Parathyroid adenoma (tissue), 2 donors: ENCODE measurements at regions not wholly inside any gene's neighbourhood (a gene's known extent, or its start where the extent isn't known, plus 50 kb on each side); places are given as distances from the start of the nearest gene placed in this dataset.
A peak's percentile ranks its signal among the peaks of the same experiment; 100 is the strongest.

Source experiments
- H2AFZ ChIP-seq: fragments of 300-600 bp; sonication (generic); one replicate; pipeline ENCODE4 v1.7.0; 2017; ENCODE audit warnings: antibody characterized with exemption, mild to moderate bottlenecking
- H3K27ac ChIP-seq: fragments of 300-600 bp; sonication (generic); one replicate; pipeline ENCODE4 v1.7.0; 2017
- H3K27me3 ChIP-seq: fragments of 300-600 bp; sonication (generic); one replicate; pipeline ENCODE4 v1.7.0; 2017; ENCODE audit warnings: low read length; ENCODE audit not compliant: control insufficient read depth, insufficient read depth
- H3K36me3 ChIP-seq: fragments of 300-600 bp; sonication (generic); one replicate; pipeline ENCODE4 v1.7.0; 2017; ENCODE audit warnings: low read length; ENCODE audit not compliant: control insufficient read depth, insufficient read depth
- H3K4me1 ChIP-seq: fragments of 300-600 bp; sonication (generic); one replicate; pipeline ENCODE4 v1.7.0; 2017; ENCODE audit warnings: control low read depth
- H3K4me2 ChIP-seq: fragments of 300-600 bp; sonication (generic); one replicate; pipeline ENCODE4 v1.7.0; 2017; ENCODE audit warnings: low read length
- H3K4me3 ChIP-seq: fragments of 300-600 bp; sonication (generic); one replicate; pipeline ENCODE4 v1.7.0; 2017; ENCODE audit warnings: low read depth, low read length
- H3K79me2 ChIP-seq: fragments of 300-600 bp; sonication (generic); one replicate; pipeline ENCODE4 v1.7.0; 2017; ENCODE audit warnings: control low read depth
- H3K9ac ChIP-seq: fragments of 300-600 bp; sonication (generic); one replicate; pipeline ENCODE4 v1.7.0; 2017; ENCODE audit warnings: mild to moderate bottlenecking
- H3K9me3 ChIP-seq: fragments of 300-600 bp; sonication (generic); one replicate; pipeline ENCODE4 v1.7.0; 2017; ENCODE audit warnings: low read length; ENCODE audit not compliant: control insufficient read depth
- CTCF ChIP-seq: fragments of 300-600 bp; sonication (generic); IDR thresholded peaks from one replicate; pipeline ENCODE4 v1.7.0; 2017; ENCODE audit warnings: antibody characterized with exemption, mild to moderate bottlenecking
- donor health status: primary hyperparathyroidism.

- Histone ChIP-seq H3K36me3 (no peaks in the 10 kb centered on the region), H3K27me3 (no peaks in the 10 kb centered on the region), H3K9ac (no peak overlapping the region), H3K79me2 (peaks cover 76% of the 10 kb centered on the region), H3K27ac (peak overlapping the region; percentile 61), H3K4me1 (peaks cover 21% of the 10 kb centered on the region), H3K9me3 (no peaks in the 10 kb centered on the region), H2AFZ (no peak overlapping the region), H3K4me3 (no peak overlapping the region), H3K4me2 (no peak overlapping the region)
- no peak for TF ChIP-seq CTCF
Observed at GRCh38 chr12:124507188-124508109, 60.0 kb downstream of the NCOR2 start.

DNA sequence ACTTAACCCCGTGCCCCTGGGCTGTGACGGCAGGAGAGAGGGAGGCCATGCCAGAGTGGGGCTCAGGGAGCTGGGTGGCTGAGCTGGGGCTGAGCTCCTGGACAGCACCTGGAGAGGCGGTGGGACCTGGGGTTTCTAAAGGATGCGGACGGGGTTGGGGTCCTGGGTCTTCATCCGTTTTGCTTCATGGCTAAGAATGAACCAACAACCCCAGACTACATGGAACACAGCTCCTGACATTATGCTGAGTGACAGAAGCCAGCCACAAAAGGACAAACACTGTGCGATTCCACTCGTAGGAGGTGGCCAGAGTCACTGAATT lies 60.6 kb downstream of the NCOR2 start:
- H3K4me2 ChIP-seq: no peak overlapping the region
- no peaks in the 10 kb centered on the region for H3K27me3 ChIP-seq
- H3K27ac ChIP-seq: peak overlapping the region; percentile 61
- no peak overlapping the region for H3K4me3 ChIP-seq
- no peak for TF ChIP-seq CTCF
- no peak overlapping the region for H2AFZ ChIP-seq
- H3K9ac ChIP-seq: no peak overlapping the region
- H3K79me2 ChIP-seq: peaks cover 75% of the 10 kb centered on the region
- H3K9me3 ChIP-seq: no peaks in the 10 kb centered on the region
- peaks cover 21% of the 10 kb centered on the region for H3K4me1 ChIP-seq
- H3K36me3 ChIP-seq: no peaks in the 10 kb centered on the region

GRCh38 chr12:124506145-124506831 lies 61.1 kb downstream of the NCOR2 start:
- H3K4me1 ChIP-seq: peaks cover 21% of the 10 kb centered on the region

GRCh38 chr12:124505001-124505818 lies 62.2 kb downstream of the NCOR2 start:
- Histone ChIP-seq H2AFZ (no peak overlapping the region), H3K9ac (no peak overlapping the region), H3K36me3 (no peaks in the 10 kb centered on the region), H3K27ac (no peak overlapping the region), H3K27me3 (no peaks in the 10 kb centered on the region), H3K4me3 (no peak overlapping the region), H3K79me2 (peaks cover 73% of the 10 kb centered on the region), H3K4me1 (peaks cover 13% of the 10 kb centered on the region), H3K4me2 (no peak overlapping the region), H3K9me3 (no peaks in the 10 kb centered on the region)
- no peak for TF ChIP-seq CTCF

More at GRCh38 chr12:124506145-124506831, 61.1 kb downstream of the NCOR2 start:
- no peaks in the 10 kb centered on the region for H3K27me3 ChIP-seq
- H3K4me2 ChIP-seq: no peak overlapping the region
- no peaks in the 10 kb centered on the region for H3K9me3 ChIP-seq
- TF ChIP-seq CTCF: no peak
- peaks cover 76% of the 10 kb centered on the region for H3K79me2 ChIP-seq
- H3K4me3 ChIP-seq: no peak overlapping the region
- H2AFZ ChIP-seq: no peak overlapping the region
- no peak overlapping the region for H3K9ac ChIP-seq
- H3K36me3 ChIP-seq: no peaks in the 10 kb centered on the region
- peak overlapping the region; percentile 61 for H3K27ac ChIP-seq
